Fibroblast of skin of right biceps (primary cell): ENCODE measurements at regions not wholly inside any gene's neighbourhood (a gene's known extent, or its start where the extent isn't known, plus 50 kb on each side); places are given as distances from the start of the nearest gene placed in this dataset.
"Not testable (repeated sequence)": the region's sequence is repeated elsewhere in the genome, so short reads cannot be mapped to it uniquely, and the experiment has no call there.

ENCODE experiments used
- DNase-seq: peaks from one replicate; pipeline ENCODE4 v3.0.0-alpha.2; 2013

DNA sequence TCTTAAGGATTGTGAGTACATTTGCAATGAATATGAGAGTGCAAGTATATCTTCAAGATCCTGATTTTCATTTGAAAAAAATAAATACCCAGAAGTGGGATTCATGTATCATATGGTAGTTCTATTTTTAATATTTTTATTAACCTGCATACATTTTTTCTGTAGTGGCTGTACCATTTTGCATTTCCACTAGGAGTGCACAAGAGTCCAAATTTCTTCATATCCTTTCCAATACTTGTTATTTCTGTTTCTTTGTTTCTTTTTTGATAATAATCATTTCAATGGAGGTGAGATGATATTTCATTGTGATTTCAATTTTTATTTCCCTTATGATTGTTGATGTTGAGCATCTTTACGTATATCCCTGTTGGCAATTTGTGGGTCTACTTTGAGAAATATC, 759.8 kb upstream of the CNTN5 start:
- no peak for DNase-seq

DNA sequence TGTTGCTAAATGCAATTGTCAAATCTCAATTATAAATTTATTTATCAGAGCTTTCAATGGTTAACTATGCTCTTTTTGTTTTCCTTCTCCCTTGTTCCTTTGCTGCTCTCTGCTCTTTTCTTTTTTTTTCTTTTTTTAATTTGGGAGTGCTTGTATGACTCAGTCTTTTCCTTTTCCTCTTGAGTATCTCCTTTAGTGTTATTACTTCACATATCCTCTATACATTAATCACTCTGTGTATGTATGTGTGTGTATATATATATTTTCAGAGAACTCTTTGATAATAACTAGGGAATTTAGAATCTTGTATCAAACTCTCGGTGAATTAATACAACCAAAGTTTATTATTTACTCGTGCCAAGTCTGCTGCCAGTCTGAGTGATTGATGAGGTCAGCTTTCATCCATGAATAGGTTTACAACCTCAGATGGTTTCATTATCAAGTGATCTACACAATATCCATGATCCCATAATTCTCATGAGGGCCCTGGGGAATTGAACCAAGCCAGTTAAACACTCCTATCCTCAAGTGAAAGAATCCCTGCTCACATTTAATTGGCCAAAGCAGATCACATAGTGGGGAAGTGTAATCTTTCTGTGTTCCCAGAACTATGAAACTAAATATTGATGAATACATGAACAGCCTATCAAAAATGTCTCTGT, 743.4 kb upstream of the CNTN5 start:
- DNase-seq, result no peak

DNA sequence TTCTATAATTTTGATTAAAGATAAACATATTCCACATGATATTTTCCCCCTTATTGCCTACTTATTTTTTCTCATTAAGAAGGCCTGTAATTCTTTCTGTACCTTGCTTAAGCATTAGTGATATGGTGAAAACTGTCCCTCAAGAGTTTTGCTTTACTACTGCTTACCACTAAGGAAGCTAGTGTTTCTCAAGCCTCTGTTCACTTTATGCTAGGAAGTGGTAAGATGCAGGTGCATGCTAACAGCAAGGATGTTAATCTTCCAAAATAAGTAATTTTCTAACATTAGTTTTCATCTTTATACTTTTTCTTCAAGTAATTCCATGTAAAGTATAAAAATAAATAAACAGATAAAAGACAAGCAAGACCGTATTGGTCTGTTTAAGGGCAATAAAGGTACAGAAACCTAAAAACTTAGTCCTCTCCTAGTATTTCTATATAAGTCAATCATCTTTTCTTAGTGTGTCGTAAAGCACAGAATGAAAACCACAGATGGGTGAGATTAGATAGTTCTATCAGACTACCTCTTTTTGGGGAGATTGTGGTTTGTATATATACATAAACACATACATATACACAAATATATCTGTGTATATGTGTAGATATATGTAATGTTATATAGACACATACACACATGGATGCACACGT, 731.0 kb upstream of the CNTN5 start:
- DNase-seq, result no peak

DNA sequence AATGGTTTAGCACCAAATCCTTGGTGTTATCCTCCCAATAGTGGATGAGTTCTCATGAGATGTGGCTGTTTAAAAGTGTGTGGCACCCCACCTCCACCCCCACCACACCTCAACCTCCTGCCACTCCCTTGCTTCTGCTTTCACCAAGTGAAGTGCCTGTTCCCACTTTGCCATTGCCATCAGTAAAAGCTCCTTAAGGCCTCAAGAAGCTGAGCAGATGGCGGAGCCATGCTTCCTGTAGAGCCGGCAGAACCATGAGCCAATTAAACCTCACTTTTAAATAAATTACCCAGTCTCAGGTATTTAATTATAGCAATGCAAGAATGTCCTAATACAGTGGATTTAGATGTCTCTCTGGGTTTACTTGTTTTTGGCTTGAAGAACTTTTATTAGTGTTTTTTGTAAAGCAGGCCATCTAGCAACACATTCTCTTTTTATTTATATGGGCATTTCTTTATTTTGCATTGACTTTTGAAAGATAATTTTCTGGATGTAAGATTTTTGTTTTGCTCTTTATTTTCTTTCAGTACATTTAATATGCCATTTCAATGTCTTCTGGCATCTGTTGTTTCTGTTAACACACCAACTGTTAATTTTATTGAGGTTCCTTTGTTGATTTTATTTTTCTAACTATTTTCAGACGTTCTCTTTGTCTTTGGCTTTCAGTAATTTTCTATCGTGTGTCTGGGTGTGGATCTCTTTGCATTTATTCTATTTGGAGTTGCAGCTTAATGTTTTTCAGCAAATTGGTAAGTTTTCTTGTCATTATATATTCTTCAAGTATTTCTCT, 724.5 kb upstream of the CNTN5 start:
- DNase-seq, result no peak

DNA sequence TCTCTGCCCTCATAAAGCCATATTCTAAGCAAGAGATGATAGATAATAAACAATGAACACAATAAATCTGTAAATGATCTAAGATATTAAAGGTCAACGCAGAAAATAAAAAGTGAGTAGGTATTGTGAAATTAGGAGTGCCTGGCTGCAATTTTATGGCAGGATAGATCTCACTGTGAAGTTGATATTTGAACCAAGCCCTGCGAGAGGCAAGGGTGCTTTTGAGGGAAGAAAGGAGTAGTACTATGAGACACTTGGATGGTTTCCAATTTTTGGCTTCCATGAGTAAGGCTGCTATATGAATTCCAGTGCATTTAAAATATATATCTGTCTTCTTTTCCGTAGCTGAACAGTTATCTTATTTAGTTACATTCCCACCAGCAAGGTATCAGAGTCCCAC, 720.0 kb upstream of the CNTN5 start:
- no peak for DNase-seq

DNA sequence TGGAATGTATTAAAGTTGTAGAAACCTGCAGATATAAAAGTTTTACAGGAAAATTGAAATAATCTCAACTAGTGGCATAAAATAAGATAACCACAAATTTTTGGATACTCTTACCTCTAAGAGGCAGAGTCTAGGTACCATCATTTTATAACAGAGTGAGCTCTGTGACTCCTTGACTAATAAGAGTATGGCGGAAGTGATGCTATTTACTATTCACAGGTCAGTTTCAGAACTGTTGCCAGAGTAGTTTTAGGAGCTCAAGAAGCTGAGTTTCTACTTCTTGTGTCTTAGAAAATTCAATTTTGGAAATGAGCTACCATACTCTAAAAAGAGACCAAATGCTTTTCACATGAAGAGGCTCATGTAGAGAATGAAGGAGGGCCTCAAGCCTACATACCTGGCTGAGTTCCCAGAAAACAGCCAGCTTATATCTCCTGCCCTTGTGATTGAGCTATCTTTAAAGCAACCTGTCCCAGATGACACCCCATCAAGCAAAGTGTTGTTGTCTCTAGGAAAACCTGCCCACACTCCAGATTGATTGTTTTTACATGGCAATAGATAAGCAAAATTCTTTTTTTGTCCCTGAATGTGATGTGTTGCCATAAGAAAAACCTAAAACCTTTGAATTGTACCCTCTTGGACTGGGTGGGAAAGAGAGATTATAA, 712.8 kb upstream of the CNTN5 start:
- DNase-seq, result no peak

DNA sequence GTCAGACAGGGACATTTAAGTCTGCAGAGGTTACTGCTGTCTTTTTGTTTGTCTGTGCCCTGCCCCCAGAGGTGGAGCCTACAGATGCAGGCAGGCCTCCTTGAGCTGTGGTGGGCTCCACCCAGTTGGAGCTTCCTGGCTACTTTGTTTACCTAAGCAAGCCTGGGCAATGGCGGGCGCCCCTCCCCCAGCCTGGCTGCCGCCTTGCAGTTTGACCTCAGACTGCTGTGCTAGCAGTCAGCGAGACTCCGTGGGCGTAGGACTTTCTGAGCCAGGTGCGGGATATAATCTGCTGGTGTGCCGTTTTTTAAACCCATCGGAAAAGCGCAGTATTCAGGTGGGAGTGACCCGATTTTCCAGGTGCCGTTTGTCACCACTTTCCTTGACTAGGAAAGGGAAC, 690.4 kb upstream of the CNTN5 start:
- DNase-seq, result not testable (repeated sequence)

DNA sequence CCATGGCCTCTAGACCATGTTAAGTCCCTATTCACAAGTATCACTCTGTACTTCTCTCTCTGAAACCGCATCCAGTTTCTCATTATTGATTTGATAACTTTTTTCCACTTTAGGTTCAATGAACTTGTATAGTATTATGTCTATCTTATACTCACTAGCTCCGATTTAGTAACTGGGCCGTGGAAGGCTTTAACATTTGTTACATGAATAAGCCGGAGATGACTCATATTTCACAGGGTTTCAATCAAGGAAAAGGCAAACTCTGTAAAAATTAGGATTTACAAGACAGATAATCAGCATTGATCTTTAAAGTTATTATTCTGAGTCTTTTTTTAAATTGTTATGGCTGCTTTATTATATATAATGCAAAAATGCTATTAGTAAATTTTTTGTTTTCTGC, 662.2 kb upstream of the CNTN5 start:
- DNase-seq, result no peak

DNA sequence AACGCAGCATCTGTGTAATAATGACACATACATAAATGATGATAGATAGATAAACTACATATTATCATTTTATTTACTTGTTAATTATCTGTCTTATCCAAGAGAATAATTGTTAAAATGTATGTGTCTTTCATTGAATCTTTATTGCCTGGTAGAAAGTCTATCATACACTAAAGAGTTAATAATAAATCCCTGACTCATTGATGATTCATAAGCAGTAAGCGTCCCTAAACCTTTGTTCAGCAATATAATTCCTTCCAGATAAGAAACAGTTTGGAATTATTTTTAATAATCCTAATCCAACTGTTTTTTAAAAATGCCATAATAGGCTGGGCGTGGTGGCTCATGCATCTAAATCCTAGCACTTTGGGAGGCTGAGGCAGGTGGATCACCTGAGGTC, 655.6 kb upstream of the CNTN5 start:
- peak; percentile 12 for DNase-seq

DNA sequence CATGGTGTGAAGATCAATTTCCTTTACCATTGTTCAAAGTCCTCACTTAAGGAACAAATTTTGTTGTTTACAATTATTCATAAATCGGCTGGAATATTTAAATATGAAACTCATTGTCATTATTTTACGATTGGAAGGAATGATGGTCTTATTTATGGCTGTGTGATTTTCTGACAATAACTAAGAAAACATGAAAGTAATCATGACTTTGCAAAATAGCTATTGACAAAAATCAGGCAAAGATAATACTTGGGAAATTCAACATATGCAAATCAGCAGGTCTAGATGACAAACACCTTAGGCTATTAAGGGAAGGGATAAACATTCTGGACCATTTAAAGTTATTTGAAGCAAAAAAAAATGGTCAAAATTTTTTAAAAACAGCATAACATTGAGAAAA, 654.8 kb upstream of the CNTN5 start:
- DNase-seq, result no peak

DNA sequence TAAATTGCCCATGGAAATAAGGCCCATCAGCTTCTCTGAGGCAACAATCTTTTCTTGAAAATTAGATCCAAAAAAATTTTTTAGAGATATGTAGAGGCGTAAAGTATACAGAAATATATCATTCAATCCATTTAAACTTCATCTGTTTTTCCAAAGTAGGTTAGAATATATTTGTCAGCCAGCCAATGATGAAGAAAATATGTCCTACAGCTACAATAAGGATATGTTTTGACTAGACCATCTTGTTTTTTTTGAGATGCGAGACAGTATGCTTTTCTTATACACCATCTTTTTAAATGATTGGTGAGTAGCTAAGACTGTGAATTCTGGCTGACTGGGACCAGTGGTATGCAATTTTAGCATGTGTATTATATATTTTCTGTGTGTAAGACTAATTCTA, 630.4 kb upstream of the CNTN5 start:
- DNase-seq, result no peak

DNA sequence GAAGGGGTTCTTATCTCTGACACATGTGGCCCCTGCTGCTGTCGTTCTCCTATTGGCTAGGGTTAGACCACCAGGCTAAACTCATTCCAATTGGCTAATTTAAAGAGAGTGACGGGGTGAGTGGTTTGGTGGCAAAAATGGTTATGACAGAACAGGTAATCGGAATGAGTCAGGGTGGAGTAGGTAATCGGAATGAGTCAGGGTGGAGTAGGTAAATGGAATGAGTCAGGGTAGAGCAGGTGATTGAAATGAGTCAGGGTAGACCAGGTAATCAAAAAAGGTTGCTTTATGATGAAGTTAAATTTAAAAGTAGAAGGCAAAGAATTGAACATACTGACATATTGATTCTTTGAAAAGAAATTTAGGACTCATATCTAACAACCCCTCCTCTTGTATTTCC, 626.2 kb upstream of the CNTN5 start:
- DNase-seq, result not testable (repeated sequence)

DNA sequence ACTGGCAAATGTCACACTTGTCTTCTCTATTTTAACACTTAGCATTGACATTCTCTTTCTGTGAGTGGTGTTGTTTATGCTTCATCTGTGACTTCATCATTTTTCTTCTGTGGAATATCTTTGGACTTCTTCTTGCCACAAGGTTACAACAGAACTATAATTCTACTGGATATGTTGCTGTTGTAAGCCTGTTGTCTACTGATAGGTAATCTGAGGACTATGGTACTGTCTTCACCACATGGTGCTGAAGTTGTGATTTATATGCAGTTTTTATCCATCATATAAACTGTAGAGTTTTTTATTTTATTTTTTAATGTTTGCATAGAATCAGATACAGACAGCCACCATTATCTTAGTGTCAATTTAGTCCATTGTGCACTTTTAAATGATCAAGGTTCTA, 622.2 kb upstream of the CNTN5 start:
- DNase-seq, result no peak

DNA sequence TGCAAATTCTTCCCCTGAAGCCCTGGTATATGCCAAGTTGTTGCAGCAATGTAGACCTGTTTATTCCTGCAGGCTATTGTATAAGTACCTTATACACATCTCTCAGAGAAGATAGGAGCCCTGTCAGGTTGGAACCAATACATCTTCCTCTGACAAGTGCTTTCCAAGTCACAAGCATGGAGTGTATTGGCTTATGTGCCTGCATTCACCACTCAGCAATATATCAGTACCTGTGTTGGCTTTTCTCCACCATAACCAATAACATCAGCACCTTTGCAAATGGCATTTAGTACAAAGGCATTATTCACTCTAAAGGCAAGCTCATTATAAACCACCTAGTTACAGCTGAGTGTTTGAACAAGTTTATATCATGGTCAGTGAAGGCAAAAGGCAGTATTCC, 611.7 kb upstream of the CNTN5 start:
- no peak for DNase-seq

DNA sequence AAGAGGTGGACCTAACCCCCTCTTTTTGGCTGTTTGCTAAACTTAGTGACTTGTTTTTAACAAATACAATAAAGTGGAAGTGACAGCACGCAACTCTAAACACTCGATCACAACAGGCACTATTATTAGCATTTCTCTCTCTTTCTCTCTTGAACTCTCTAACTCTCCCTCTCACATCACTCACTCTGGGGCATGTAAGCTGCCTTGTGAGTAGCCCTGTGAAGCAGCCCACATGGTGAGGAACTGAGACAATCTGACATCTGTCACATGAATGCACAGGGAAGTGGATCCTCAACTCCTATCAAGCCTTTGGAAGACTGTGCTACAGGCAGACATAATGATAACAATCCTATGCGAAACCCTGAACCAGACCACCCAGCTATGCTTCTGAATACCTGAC, 609.0 kb upstream of the CNTN5 start:
- DNase-seq, result no peak

DNA sequence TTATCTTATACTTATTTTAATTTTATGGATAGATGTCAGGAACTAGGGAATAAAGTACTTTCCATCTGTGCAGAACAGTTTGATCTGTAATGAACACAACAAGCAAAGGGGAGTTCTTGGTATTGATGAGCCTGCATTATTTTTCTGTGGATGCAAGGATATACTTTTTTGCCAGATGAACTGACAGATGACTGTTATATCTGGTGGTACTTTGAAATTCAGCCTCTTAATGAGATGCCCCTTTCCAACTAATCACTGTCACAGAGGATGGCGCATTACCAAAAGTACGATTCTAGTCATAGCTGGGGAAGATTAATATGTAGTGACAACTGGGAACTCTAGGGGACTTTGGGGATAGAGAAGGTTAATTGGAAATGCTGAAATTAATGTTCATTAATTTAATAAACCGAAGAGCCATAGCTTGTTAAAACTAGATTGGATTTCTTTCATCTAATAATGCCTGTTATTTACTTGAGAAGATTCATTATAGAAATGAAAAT, 603.4 kb upstream of the CNTN5 start:
- no peak for DNase-seq

DNA sequence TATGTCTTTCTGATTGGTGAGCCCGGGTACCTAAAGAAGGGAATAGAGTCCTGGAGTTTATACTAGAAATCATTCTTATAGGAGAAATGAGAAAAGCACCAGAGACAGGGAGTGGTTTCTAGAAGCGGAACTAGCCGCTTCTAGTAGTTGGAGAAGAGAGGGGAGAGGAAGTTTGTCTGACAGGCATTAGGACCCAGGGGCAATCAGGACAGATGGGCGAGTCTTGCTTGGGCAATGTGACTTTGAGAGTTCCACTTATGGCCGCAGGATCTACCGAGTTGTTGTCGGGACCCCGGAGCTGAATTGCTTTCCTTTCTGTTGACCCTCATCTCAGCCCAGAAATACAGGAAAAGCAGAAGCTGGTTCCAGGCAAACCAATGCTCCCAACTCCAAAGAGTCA, 596.8 kb upstream of the CNTN5 start:
- no peak for DNase-seq

DNA sequence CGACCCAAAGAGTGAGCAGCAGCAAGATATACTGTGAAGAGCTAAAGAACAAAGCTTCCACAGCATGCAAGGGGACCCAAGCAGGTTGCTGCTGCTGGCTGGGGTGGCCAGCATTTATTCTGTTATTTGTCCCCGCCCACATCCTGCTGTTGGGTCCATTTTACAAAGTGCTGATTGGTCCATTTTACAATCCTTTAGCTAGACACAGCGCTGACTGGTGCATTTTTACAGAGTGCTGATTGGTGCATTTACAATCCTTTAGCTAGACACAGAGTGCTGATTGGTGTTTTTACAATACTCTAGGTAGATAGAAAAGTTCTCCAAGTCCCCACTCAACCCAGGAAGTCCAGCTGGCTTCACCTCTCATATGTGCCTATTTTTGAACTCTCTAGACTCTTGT, 596.0 kb upstream of the CNTN5 start:
- not testable (repeated sequence) for DNase-seq

DNA sequence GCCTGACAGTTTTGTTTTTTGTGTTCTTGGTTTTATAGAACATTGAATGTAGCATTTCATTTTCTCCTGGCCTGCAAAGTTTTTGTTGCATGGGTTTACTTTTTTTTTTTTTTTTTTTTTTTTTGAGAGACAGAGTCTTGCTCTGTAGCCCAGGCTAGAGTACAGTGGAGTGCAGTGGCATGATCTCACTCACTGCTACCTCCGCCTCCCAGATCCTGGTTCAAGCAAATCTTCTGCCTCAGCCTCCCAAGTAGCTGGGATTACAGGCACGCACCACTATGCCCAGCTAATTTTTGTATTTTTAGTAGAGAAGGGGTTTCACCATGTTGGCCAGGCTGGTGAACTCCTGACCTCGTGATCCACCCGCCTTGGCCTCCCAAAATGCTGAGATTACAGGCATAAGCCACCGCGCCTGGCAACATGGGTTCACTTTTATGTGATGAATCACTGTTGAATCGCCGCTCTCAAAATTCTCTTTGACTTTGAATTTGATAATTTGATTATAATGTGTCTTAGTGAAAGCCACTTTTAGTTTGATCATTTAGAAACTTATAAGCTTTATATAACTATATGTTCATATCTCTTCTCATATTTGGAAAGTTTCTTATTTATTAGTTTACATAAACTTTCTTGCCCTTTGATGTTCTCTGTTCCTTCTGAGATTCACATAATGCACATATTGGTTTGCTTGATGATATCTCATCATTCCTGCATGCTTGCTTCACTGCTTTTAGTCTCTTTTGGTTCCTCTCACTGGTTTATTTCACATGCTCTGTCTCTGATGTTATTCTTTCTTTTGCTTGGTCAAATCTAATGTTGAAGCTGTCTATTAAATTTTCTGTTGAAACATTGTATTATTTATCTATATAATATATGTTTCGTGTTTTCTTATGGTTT, 589.0 kb upstream of the CNTN5 start:
- no peak for DNase-seq

DNA sequence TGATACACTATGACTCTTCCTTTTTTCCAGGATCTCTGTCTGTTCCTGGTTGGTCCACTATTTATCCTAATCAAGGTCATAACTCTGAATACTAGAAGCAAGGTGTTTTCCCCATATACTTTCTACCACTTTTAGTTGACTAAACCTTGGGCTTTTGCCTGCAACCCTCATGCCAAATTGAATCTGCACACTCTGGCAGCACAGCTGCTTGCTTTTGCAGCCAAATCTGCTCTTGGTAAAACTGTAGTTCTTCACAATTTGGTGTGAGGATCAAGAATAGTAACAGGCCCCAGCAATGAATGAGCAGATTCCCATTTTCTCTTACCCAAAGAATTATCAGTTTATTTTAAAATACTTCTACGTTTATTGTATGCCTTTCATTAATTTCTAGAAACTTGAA, 586.5 kb upstream of the CNTN5 start:
- DNase-seq, result no peak

DNA sequence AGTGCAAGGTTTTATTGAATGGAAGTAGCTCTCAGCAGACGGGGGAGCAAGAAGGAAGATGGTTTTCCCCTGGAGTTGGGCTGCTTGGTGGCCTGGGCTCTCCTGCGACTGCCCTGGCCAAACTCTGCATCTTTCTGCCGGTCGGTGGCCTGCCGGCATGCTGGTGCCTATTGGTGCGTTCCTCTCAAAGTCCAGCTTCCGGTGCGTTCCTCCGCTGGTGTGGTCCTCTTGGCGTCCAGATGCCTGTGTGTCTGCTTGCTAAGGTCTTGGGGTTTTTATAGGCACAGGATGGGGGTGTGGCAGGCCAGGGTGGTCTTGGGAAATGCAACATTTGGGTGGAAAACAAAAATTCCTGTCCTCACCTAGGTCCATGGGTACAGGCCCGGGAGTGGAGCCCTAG, 567.4 kb upstream of the CNTN5 start:
- no peak for DNase-seq

DNA sequence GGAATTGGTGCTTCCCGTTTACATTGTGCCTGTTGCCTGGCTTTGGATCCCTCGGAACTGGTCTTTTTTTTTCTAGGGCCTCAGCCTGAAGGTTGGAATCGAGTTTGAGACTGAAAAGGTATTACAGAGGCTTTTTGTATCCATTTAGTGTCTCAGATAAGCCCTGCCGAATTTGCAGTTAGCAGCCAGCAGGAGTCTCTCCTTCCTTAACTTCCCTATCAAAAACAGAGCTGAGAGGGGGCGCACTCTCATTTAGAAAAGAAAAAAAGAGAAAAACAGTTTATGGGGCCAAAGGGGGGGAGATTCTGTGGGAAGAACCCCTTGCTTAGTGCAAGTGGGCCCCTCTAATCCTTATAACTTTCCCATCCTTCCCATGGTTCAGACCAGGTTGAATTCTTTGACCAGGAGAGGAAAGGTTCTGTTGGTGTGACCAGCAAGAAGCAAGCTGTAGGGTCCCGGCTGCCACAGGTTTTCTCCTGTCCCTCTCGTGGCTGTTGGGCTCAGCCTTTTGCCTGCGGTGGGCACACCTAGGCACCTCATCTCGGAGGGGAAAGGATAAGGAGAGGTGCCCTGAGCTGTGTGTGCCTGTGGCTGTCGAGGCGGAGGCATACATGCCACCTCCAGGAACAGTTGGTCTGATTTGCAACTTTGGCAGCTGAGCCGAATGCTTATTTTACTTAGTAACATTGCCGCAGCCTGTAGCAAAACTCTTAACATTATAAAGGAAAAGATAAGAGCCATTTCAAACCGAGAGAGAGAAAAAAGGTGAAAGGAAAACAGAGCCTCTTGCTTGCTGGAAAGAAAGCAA, 565.0 kb upstream of the CNTN5 start:
- no peak for DNase-seq
